Stimulated activated naive CD8-positive, alpha-beta T cell treated with anti-CD3 and anti-CD28 coated beads, Interleukin-15, amount 100 ng/mL, for 72 hours (primary cell): ENCODE measurements at regions not wholly inside any gene's neighbourhood (a gene's known extent, or its start where the extent isn't known, plus 50 kb on each side); places are given as distances from the start of the nearest gene placed in this dataset.

Source experiments
- ATAC-seq: fragments of 150-1000 bp; cut with Tn5 transposase; 2 replicates; pipeline ENCODE4 v1.10.0; 2021; ENCODE audit warnings: mild to moderate bottlenecking, moderate library complexity
- DNase-seq, 2 donors: peaks; one replicate each; pipeline ENCODE4 v3.0.0; 2021 to 2022
- H3K27ac Mint-ChIP-seq, 2 donors: one replicate each; pipeline ENCODE4 v1.8.0; 2022; ENCODE audit warnings: mild to moderate bottlenecking in 2 of 2, mixed read lengths in 2 of 2, moderate library complexity in 2 of 2
- H3K27me3 Mint-ChIP-seq: one replicate; pipeline ENCODE4 v1.8.0; 2022; ENCODE audit warnings: mixed read lengths
- H3K4me1 Mint-ChIP-seq: one replicate; pipeline ENCODE4 v1.8.0; 2022; ENCODE audit warnings: mild to moderate bottlenecking, mixed read lengths
- H3K4me3 Mint-ChIP-seq, 2 donors: one replicate each; pipeline ENCODE4 v1.8.0; 2022; ENCODE audit warnings: mild to moderate bottlenecking in 2 of 2, mixed read lengths in 2 of 2, moderate library complexity in 1 of 2
- H3K9me3 Mint-ChIP-seq, 2 donors: one replicate each; pipeline ENCODE4 v1.8.0; 2022; ENCODE audit warnings: mixed read lengths in 2 of 2

DNA sequence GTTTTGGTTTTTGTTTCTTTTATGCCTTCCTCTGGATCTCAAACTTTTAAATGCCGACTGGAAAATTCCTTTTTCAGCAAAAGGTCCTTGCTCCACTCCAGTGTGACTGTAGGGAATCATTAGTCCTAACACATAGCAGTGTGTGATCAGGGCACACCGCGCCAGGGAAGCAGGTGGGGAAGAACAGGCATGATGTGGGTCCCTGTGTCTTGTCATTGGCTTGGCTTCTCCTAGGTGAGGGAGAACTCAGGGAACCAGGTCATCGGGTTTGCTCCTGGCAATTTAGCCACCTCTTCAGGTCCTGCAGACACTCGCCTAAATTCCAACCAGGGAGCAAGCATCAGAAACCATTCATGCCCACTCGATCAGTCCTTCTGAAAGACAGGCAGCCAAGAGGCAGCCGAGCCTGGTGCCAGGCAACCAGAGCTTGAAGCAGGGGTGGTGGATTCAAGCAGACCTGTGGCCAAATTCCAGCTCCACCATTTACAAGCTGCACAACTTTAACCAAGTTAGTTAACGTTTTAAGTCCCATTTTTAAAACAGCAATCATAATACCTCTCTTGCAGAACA lies 514.2 kb downstream of the BNC2 start:
- ATAC-seq (no peak), DNase-seq (no peak)
- no peaks in the 10 kb centered on the region for H3K4me1 Mint-ChIP-seq

GRCh38 chr9:16357828-16358227 lies 512.6 kb downstream of the BNC2 start:
- no peak overlapping the region for H3K27ac Mint-ChIP-seq
- no peak overlapping the region for H3K4me3 Mint-ChIP-seq
- H3K4me1 Mint-ChIP-seq, result no peaks in the 10 kb centered on the region
- DNase-seq (no peak), ATAC-seq (no peak)
- no peaks in the 10 kb centered on the region for H3K9me3 Mint-ChIP-seq
- H3K27me3 Mint-ChIP-seq, result no peaks in the 10 kb centered on the region

More for the DNA sequence above, 514.2 kb downstream of the BNC2 start:
- Mint-ChIP-seq H3K4me3 (no peak overlapping the region), H3K9me3 (no peaks in the 10 kb centered on the region), H3K27ac (no peak overlapping the region), H3K27me3 (no peaks in the 10 kb centered on the region)

GRCh38 chr9:16358751-16359150 lies 511.7 kb downstream of the BNC2 start:
- Mint-ChIP-seq H3K27ac (no peak overlapping the region), H3K9me3 (no peaks in the 10 kb centered on the region), H3K27me3 (no peaks in the 10 kb centered on the region), H3K4me1 (no peaks in the 10 kb centered on the region), H3K4me3 (no peak overlapping the region)
- no peak for ATAC-seq
- DNase-seq, result no peak
